ENCODE measurements at regions not wholly inside any gene's neighbourhood (a gene's known extent, or its start where the extent isn't known, plus 50 kb on each side); places are given as distances from the start of the nearest gene placed in this dataset.

GRCh38 chr4:25578432-25578831 lies 77.2 kb upstream of the SLC34A2 start:
- no peak for DNase-seq (ENCODE audit: low read depth)

- no peak for DNase-seq (ENCODE audit: low read depth)
Measured at GRCh38 chr4:25580633-25581467, 74.8 kb upstream of the SLC34A2 start.

DNA sequence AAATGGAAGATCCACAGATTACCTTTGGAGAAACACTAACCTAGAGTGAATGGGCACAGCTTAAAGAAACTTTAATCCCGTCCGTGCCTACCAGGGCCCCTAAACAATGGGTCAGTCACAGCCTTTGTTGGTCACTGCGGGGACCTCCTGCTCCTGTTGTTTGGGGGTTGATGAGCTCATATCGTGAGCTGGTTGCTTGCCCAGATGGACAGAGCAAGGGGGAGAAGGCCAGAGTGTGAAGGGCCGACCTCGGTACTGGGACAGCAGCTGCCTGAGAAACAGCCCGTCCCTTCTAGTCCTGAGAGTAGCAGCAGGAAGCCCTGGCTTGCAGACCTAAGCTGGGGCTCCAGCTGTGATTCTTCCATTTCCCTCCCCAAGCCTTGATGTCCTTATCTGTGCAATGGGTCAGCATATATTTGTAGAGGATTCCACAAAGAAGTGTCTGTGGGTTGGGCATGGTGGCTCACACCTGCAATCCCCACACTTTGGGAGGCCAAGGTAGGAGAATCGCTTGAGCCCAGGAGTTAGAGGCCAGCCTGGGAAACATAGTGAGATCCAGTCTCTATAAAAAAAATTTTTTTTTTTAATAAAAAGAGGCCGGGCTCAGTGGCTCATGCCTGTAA lies 69.6 kb upstream of the SLC34A2 start:
- no peak for DNase-seq (ENCODE audit: low read depth)

DNA sequence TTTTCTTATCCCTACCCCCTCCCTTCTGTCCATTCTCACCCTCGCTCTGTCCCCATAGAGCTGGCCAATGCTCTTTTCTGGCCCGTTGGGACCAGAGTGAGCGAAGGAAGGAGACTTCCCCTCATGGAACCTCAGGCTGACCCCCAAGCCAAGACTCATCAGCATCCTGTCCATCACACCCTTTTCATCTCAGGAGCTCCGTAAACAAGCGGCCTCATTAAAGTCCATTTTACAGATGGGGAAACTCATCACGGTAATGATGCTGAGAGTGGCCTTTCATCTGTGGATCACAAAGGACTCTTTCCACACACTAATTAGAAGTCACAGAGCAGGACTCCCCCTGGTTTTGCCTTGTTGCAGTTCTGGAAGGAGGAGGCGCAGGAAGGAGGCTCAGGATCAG lies 67.4 kb upstream of the SLC34A2 start:
- DNase-seq (ENCODE audit: low read depth), result no peak

DNA sequence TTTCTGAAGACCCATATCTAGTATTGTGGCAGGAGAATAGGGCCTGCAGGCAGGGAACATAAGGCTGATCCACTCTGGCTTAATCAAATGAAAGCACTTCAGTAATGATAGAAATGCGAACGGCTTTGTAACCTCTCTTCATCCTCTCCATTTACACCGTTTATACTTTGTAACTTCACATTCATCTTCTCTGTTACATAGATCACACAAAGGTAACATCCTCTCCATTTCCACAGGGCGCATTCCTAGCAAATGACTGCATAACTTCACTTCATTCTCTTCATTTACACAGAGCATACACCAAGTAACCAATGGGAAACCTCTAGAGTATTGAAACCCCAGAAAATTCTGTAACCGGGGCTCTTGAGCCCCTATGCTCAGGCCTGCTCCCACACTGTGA lies 65.5 kb upstream of the SLC34A2 start:
- no peak for DNase-seq (ENCODE audit: low read depth)

DNA sequence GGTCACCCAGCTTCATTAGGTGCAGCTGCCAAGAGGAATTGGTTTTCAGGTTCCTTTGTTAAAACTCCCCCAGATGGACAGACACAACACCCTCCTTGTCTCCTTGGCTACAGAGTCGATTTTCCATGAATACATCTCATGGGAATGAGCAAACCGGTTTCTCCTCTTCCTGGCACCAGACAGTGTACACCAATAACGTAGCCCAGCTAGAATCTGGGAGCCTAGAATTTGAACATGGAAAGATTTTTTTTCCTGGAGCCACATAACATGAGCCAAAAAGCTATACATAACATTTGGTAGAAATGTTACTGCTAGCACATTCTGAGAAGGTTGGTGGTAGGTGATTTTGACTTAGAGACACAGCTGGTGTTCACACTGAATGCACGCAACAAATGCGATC lies 62.9 kb upstream of the SLC34A2 start:
- DNase-seq (ENCODE audit: low read depth), result no peak

Measured in EH (cell line).